HG03575 (cell line): ENCODE measurements at regions not wholly inside any gene's neighbourhood (a gene's known extent, or its start where the extent isn't known, plus 50 kb on each side); places are given as distances from the start of the nearest gene placed in this dataset.
"Not testable (repeated sequence)": the region's sequence is repeated elsewhere in the genome, so short reads cannot be mapped to it uniquely, and the experiment has no call there.

Source experiments
- ATAC-seq: cut with Tn5 transposase; IDR thresholded peaks from one replicate; pipeline ENCODE4 v1.9.1; 2021; ENCODE audit not compliant: unreplicated experiment, insufficient number of reproducible peaks, low FRiP score; ENCODE audit errors: extremely low read depth

- ATAC-seq = not testable (repeated sequence)
Observed at GRCh38 chrX:3824008-3824407, 110.6 kb upstream of the PRKX start.

GRCh38 chrX:3820167-3820566 is 106.7 kb upstream of the PRKX start:
- no peak for ATAC-seq

DNA sequence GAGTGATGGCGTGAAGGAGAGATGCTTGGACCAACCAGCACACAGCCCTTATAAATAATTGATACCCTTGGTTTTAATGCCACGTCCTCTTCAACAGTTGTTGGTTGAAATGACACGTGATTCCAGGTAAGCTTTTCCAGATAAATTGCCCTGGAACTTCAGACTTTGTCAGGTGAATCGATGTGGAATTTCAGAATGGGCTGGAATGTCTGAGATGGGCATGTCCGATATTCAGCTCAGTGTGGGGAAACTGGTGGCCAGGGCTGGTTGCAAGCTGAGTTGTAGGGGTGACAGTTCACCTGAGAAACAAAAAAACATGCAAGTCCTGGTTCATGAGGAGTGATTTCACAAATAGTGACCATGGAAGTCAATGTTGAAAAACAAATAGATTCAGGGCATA is 104.0 kb upstream of the PRKX start:
- not testable (repeated sequence) for ATAC-seq

DNA sequence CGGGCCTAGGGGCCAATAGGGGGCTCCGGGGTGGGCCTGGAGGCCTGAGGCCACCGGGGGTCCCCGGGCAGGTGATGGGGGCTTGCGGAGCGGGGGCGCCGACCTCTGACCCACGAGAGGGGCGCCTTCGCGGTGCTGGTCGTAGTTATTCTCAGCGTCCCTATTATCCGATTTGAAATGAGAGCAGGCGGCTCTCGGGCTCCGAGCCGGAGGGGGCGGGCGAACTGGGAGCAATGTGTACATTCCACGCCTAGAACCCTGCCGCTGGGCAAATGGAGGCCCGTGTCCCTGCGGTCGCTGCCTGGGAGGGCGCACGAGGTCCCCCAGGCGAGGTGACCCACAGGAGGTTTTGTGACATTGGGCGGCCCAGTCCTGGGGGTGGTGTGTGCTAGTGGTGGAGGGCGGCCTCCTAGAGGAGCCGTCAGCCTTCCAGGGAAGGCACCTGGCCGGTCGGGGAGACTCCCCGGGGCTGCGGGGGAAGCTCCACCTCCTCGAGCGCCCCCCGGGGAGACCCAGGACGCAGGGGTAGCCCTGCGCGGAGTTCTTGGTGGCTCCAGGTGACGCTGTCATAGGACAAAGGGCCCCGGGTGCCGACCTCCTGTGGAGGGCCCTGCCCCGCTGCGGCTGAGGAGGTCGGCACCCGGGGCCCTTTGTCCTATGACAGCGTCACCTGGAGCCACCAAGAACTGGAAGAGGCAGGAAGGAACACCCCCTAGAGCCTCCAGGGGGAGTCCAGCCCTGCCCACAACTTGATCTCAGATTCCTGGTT is 102.6 kb upstream of the PRKX start:
- no peak for ATAC-seq

DNA sequence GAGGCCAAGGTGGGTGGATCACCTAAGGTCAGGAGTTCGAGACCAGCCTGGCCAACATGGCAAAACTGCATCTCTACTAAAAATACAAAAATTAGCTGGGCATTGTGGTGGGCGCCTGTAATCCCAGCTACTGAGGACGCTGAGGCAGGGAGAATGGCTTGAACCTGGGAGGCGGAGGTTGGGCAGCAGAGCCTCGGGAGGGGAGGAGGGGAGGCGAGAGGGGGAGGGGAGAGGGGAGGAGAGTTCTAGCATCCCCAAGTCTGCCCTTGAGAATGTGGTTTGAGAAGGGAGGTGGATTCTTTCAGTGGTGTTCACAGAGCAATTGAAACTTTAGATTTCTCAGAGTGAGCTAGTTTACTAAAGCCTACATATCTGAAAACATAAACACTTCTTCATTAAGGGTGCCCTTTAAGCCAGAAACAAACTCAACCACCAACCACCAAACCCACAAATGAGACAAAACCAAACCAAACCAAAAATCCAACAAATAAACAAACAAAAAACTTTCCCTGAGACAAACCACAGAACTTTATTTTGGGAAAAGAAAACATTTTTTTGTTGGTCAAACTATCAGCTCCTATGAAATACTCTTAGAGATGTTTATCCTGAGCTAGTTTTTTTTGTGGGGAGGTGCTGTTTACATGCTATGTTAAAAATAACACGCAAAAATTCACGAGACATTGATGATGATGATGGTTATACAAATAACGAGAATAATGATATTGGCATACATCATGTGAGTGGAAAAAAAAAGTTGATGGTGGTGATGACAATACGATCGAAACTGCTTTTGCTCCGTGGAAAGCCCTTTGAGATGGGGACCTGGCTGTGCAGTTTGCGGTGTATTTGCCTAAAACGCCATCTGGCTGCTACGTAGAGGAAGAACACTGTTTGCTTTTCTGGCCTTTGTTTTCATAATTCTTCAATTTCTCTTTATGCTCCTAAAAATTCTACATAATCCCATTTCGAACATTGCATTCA is 98.2 kb upstream of the PRKX start:
- ATAC-seq = no peak

DNA sequence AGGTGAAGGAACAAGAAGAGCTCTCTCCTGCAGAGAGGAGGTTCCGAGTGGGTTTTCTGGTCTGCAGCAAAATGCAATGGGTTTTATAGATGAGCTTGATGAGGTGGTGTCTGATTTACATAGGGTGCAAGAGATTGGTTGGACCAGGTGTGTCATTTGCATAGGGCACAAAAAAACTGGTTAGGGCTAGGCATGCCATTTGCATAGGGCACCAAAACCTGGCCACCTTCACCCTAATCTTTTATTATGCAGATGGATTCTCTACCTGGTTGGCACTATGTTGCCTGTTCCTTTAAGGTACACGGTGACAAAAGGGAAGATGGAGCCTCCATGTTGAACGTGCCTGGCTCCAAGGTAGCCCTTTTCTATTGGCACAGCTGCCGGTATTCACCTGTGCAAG is 94.5 kb upstream of the PRKX start:
- ATAC-seq = no peak

DNA sequence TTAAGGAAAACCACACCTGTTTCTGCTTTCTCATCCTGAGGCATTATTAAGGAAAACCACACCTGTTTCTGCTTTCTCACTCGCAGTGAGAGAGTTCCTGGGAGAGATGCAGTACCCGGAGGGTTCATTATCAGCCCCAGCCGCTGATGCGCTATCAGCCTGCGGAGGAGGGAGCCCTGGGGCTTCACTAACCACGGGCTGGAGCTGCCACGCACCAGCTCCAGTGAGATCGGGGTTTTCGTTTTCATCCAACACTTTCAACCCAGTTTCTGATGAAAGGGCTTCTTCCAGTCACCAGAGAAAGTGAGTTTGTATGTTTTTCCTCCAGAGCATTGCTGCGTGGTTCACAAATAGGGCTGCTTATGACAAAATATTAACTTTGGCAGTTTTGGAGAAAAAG is 93.2 kb upstream of the PRKX start:
- ATAC-seq = no peak

- ATAC-seq = no peak
Observed at GRCh38 chrX:3803713-3804112, 90.3 kb upstream of the PRKX start.

- no peak for ATAC-seq
Observed at GRCh38 chrX:3803305-3803704, 89.9 kb upstream of the PRKX start.

DNA sequence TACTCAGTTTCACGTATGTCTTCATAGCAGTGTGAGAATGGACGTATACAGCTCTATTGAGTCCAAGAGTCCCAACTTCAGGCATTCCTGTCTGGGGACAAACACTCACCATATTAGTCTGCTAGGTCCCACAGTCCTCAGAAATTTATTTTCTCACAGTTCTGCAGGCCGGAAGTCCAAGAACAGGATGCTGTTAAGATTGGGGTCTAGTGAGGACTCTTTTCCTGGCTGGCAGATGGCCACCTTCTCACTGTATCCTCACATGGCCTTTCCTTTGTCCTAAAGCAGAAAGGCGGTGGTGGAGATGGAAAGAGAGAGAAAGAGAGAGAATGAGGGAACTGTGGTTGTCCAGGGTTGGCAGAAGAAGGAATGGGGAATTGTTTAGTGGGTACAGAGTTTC is 82.0 kb upstream of the PRKX start:
- not testable (repeated sequence) for ATAC-seq

GRCh38 chrX:3791449-3791848 is 78.0 kb upstream of the PRKX start:
- ATAC-seq = no peak

GRCh38 chrX:3788494-3789233 is 75.2 kb upstream of the PRKX start:
- no peak for ATAC-seq

DNA sequence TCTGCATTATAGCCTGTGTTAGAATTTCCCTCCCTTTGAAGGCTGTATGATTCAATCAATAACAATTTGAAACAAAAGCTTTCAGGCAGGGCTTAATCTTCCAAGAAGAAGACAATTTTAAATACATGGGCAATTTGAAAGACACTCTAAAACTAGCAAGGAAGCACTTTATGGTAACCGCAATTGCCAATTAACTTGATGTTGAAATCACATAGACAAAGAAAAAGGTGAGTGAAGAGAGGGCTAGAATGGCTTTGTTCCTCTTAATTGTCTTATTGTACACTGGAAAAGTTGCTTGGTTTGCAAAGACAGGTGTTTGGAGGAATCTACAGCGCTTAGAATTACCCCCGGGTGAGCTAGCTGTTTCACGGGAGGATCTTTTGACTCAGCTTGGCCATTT is 74.4 kb upstream of the PRKX start:
- no peak for ATAC-seq

DNA sequence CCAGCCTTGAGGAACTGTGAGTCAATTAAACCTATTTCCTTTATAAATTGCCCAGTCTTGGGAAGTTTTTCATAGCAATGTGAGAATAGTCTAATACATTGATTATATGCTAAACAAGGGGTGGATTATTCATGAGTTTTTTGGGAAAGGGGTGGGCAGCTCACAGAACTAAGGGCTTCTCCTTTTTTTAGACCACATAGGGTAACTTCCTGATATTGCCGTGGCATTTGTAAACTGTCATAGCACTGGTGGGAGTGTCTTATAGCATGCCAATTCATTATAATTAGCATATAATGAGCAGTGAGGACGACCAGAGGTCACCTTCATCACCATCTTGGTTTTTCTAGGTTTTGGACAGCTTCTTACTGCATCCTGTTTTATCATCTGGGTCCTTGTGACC is 72.4 kb upstream of the PRKX start:
- not testable (repeated sequence) for ATAC-seq

GRCh38 chrX:3780564-3780963 is 67.1 kb upstream of the PRKX start:
- ATAC-seq = no peak

DNA sequence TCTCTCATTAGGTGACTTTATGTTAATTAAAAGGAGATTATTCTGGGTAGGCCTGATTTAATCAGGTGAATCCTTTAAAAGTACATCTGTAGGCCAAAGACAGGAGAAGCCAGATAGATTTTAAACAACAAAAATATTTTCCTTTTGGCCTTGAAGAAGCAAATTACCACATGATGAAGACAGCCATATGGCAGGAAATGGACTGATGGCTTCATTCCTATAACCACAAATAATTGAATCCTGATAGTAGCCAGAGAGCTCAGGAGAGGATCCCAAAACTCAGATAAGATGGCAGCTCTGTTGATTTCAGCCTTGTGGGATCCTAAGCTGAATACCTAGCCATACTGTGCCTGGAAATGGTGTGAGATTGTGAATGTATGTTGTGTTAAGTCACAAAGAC is 66.1 kb upstream of the PRKX start:
- no peak for ATAC-seq

DNA sequence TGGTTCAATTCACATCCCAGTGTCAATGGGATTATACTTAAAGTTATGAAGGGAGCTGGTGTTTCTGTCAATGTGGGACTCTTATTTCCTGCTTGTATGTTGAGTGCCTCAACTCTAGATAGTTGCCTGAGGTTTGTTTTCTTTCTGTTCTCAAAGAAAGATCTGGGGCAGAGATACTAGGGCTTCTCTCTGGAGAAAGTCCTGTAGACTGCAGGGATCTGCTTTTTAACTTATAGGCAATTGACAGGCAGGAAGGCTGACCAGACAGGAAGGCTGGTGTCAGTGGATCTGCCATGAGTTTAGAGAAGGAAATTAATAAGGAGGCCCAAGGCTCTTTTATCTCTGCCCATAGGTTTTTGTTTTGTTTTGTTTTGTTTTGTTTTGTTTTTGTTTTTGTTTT is 64.0 kb upstream of the PRKX start:
- no peak for ATAC-seq

- no peak for ATAC-seq
Observed at GRCh38 chrX:3771766-3772165, 58.3 kb upstream of the PRKX start.

DNA sequence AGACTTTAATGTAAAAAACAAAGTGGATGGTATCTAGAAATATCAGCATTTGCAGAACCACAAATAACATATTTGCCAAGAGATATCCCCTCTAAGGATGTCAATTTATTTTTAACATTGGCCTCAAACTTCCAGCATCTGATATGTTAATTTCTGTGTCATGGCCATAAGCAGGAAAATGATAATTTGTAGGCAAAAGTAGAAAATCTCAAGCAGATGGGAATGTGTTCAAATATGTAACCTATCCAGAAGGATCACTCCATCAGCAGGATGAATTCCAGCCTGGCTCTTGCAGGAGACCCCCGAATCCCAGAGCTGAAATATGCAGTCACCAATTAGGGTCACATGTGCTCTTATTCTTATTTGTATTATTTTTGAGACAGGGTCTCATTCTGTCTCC is 55.4 kb upstream of the PRKX start:
- ATAC-seq = no peak
